ENCODE measurements at regions not wholly inside any gene's neighbourhood (a gene's known extent, or its start where the extent isn't known, plus 50 kb on each side); places are given as distances from the start of the nearest gene placed in this dataset.

DNA sequence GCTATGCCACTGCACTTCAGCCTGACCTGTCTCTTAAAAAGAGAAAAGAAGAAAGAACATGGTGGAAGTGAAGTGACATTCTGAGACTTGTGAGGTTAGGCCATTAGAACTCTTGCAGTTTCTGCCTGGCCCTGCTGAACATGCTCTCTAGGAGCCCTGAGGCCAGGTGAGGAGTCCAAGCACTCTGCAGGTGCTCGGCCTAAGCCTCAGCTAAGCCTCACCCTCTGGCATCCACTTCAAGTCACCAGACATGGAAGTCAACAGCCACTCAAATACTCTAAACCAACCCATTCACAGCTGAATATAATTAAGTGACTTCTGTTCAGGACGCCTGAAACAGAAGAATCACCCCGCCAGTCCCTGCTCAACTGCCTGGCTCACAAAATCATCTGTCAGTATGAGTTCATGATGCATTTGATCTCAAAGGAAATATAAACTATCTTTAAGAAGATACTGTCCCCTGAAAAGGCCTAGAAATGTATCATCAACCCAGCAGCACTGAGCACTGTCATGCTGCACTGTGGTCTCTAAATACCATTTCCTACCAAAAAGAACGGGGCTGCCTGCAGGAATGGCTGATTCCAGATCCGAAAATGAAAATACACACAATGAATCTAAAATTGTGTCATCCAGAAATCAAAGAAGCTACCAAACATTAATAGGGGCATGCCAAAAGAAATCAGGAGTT, 118.8 kb downstream of the PSMG1 start:
- peaks cover 8% of the 10 kb centered on the region for H3K9me3 ChIP-seq (ENCODE audit: control insufficient read depth, insufficient read depth, low read length)
- H2AK9ac ChIP-seq (replicated peaks; ENCODE audit: low read depth, low read length, poor library complexity): no peak overlapping the region
- peaks cover 6% of the 10 kb centered on the region for H3K4me1 ChIP-seq (ENCODE audit: control insufficient read depth, insufficient read depth, low read length)
- ChIA-PET POLR2A (ENCODE audit: unreplicated experiment) (no interaction called here), CTCF (no interaction called here)
- no peak overlapping the region for H2BK20ac ChIP-seq (ENCODE audit: low read depth, low read length)
- no peak overlapping the region for H3K4me2 ChIP-seq (ENCODE audit: low read depth, low read length)
- TF ChIP-seq MXI1 (IDR thresholded peaks at IDR 0.05; ENCODE audit: borderline replicate concordance, low read depth, low read length): no peak
- H3K27me3 ChIP-seq (ENCODE audit: control insufficient read depth, insufficient read depth, low read length): peaks cover 5% of the 10 kb centered on the region
- ATAC-seq (ENCODE audit: low read depth): no peak
- H2AFZ ChIP-seq (replicated peaks; ENCODE audit: low read length, poor library complexity): no peak overlapping the region
- no peak overlapping the region for H4K91ac ChIP-seq (ENCODE audit: insufficient read depth, low read depth, low read length)
- no peak overlapping the region for H2BK5ac ChIP-seq (ENCODE audit: low read depth, low read length, poor library complexity, severe bottlenecking)
- no peak overlapping the region for H4K8ac ChIP-seq (ENCODE audit: low read depth in 2 of 2, low read length in 2 of 2)
- dilution Hi-C loops (cut with HindIII; ENCODE audit: low sequenced_read_pairs, unreplicated experiment): no loop called here
- in situ Hi-C loops (cut with MboI; ENCODE audit: low sequenced_read_pairs): no loop called here
- H2AK5ac ChIP-seq (ENCODE audit: low read depth, low read length): no peak overlapping the region; the same call in 1 of the 2 replicates
- no peak overlapping the region for H3K27ac ChIP-seq (ENCODE audit: insufficient read depth, low read length)
- H4K20me1 ChIP-seq (ENCODE audit: insufficient read depth, low read length): no peaks in the 10 kb centered on the region
- H3K14ac ChIP-seq (replicated peaks; ENCODE audit: low read depth, low read length): no peak overlapping the region
- no peak overlapping the region for H3K9ac ChIP-seq (ENCODE audit: low read depth, low read length)
- no peak overlapping the region for H2BK15ac ChIP-seq (ENCODE audit: low read depth, low read length)
- H3K4ac ChIP-seq (ENCODE audit: low read depth, low read length): no peak overlapping the region
- no peak overlapping the region for H3K18ac ChIP-seq (ENCODE audit: low read depth, low read length)
- no peak overlapping the region for H2BK120ac ChIP-seq (ENCODE audit: low read depth, low read length)
- WGBS, 2 experiments (ENCODE audit: extremely low coverage in 2 of 2, insufficient read length in 1 of 2): 71% methylated on average over 1 of the region's 5 CpGs; no CpG with 5 or more reads in 1 of the 2 experiments
- DNase-seq: no peak
- BruUV-seq (replicated peaks): no TSS peak
- intact Hi-C loops (cut with micrococcal nuclease): loop anchor here (10.0 kb wide), 1 partner anchor 550 kb away; the partner anchor contains the start of gene B3GALT5
- no peak overlapping the region for H3K4me3 ChIP-seq (ENCODE audit: insufficient read depth, low read depth, low read length)
- no peaks in the 10 kb centered on the region for H3K9me1 ChIP-seq (ENCODE audit: insufficient read depth, low read length)
- H3K56ac ChIP-seq (ENCODE audit: extremely low read depth, insufficient read depth, low read length): no peak overlapping the region
- no peaks in the 10 kb centered on the region for H3K79me1 ChIP-seq (ENCODE audit: low read depth in 1 of 2, low read length in 2 of 2)
- no peak overlapping the region for H4K5ac ChIP-seq (ENCODE audit: low read depth, low read length)
- H3K23ac ChIP-seq (ENCODE audit: low read depth, low read length): no peak overlapping the region
- H3K36me3 ChIP-seq (ENCODE audit: control insufficient read depth, insufficient read depth, low read length): no peaks in the 10 kb centered on the region
